Natural killer cell (primary cell): ENCODE measurements at regions not wholly inside any gene's neighbourhood (a gene's known extent, or its start where the extent isn't known, plus 50 kb on each side); places are given as distances from the start of the nearest gene placed in this dataset.

Experiments used
- ATAC-seq, 3 donors: fragments of 150-1000 bp in 2 of 3; fragments of 200-7000 bp in 1 of 3; cut with Tn5 transposase; 1 replicate in 1 of 3; 2 replicates in 2 of 3; pipeline ENCODE4 v1.10.0; 2021; ENCODE audit warnings: mild to moderate bottlenecking in 2 of 3, moderate library complexity in 2 of 3
- DNase-seq, 2 donors: peaks; one replicate each; pipeline versions ENCODE4 v3.0.0 to v3.0.0-alpha.2; 2013 to 2021; ENCODE audit warnings: mixed read lengths in 1 of 2
- H3K27ac ChIP-seq: one replicate; pipeline ENCODE4 v1.5.1; 2013; ENCODE audit warnings: mild to moderate bottlenecking, low read length
- H3K27me3 ChIP-seq: one replicate; pipeline ENCODE4 v1.6.1; 2013; ENCODE audit warnings: low read length; ENCODE audit not compliant: control insufficient read depth, insufficient read depth
- H3K36me3 ChIP-seq: one replicate; pipeline ENCODE4 v1.6.1; 2013; ENCODE audit warnings: low read length; ENCODE audit not compliant: control insufficient read depth, insufficient read depth
- H3K4me1 ChIP-seq: one replicate; pipeline ENCODE4 v1.6.1; 2013; ENCODE audit warnings: low read length; ENCODE audit not compliant: control insufficient read depth, insufficient read depth
- H3K4me3 ChIP-seq: one replicate; pipeline ENCODE4 v1.5.1; 2013; ENCODE audit warnings: low read length
- H3K9me3 ChIP-seq: one replicate; pipeline ENCODE4 v1.6.1; 2013; ENCODE audit warnings: low read length; ENCODE audit not compliant: control insufficient read depth, insufficient read depth
- H3K27ac Mint-ChIP-seq, 2 donors: one replicate each; pipeline ENCODE4 v1.8.0; 2022; ENCODE audit warnings: mild to moderate bottlenecking in 2 of 2, mixed read lengths in 2 of 2, moderate library complexity in 1 of 2
- H3K27me3 Mint-ChIP-seq, 2 donors: one replicate each; pipeline ENCODE4 v1.8.0; 2022; ENCODE audit warnings: low read depth in 2 of 2, mixed read lengths in 2 of 2
- H3K36me3 Mint-ChIP-seq: one replicate; pipeline ENCODE4 v1.8.0; 2022; ENCODE audit warnings: mixed read lengths
- H3K4me1 Mint-ChIP-seq, 2 donors: one replicate each; pipeline ENCODE4 v1.8.0; 2022; ENCODE audit warnings: mixed read lengths in 2 of 2
- H3K4me3 Mint-ChIP-seq: one replicate; pipeline ENCODE4 v1.8.0; 2022; ENCODE audit warnings: mild to moderate bottlenecking, moderate library complexity, mixed read lengths
- H3K9me3 Mint-ChIP-seq, 2 donors: one replicate each; pipeline ENCODE4 v1.8.0; 2022; ENCODE audit warnings: mixed read lengths in 2 of 2
- WGBS: methylation state at CpG from one replicate; pipeline ENCODE4 v1.1.7; 2013; ENCODE audit warnings: missing lambda C conversion rate; ENCODE audit not compliant: insufficient coverage; 5-methylcytosine and 5-hydroxymethylcytosine counted together
- intact Hi-C: fragments of 100-400 bp; cut with micrococcal nuclease; formaldehyde crosslinking; loops from one replicate; pipeline ENCODE4 v1.14.2; 2022
- TF ChIP-seq, protein P1 (sequence below): fragments of 200-600 bp; IDR thresholded peaks from one replicate; pipeline ENCODE4 v1.8.0; 2022; ENCODE audit warnings: antibody characterized with exemption

DNA sequence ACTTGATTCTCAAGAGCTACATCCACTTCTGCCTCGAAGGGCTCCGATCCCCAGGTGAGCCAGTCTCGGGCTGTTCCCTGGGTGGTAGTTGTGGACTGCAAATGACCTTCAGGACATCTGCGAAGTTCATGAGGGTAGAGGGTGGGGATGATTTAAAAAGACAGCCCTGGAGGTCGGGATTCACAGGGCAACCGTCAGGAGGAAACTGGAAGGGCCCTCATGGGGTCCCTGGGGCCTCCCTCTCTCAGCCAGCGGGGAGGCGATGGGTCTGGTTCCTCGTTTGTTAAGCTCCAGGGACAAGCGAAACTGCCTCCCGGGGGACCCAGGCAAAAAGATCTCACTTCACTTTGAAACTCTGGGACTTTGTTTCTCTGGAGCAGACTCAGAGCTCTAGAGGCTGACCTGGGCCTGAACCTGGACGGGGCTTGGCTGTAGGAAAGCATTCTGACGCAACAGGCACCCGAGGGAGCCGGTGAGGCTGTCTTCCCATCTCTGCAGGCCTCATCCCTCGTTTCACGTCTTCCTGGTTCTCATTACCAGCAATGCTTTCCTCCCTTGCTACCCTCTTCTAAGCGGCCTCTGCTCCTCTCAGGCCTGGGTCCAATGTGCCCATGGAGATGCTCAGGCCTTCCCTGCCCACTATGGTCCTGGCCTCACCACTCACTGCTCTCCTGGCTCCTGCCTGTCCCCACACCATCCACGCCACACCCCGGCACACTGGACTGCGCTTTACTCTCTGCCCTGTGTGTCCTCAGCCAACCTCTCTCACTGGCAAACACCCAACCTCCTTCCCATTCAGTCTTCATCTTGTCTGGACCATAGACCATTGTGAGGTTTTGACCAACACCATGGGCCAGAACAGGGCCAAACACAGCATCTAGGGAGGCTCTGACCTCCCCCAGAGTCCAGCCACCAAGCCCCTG lies 214.2 kb upstream of the TNRC6C start:
- H3K36me3 Mint-ChIP-seq: no peaks in the 10 kb centered on the region
- no peak overlapping the region for H3K27ac Mint-ChIP-seq
- TF ChIP-seq, protein P1, sequence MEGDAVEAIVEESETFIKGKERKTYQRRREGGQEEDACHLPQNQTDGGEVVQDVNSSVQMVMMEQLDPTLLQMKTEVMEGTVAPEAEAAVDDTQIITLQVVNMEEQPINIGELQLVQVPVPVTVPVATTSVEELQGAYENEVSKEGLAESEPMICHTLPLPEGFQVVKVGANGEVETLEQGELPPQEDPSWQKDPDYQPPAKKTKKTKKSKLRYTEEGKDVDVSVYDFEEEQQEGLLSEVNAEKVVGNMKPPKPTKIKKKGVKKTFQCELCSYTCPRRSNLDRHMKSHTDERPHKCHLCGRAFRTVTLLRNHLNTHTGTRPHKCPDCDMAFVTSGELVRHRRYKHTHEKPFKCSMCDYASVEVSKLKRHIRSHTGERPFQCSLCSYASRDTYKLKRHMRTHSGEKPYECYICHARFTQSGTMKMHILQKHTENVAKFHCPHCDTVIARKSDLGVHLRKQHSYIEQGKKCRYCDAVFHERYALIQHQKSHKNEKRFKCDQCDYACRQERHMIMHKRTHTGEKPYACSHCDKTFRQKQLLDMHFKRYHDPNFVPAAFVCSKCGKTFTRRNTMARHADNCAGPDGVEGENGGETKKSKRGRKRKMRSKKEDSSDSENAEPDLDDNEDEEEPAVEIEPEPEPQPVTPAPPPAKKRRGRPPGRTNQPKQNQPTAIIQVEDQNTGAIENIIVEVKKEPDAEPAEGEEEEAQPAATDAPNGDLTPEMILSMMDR: no peak
- ATAC-seq (no peak), DNase-seq (no peak)
- H3K9me3 Mint-ChIP-seq: no peaks in the 10 kb centered on the region
- peaks cover under 1 to 3% of the 10 kb centered on the region in 2 donors for H3K27me3 Mint-ChIP-seq
- Histone ChIP-seq H3K9me3 (no peaks in the 10 kb centered on the region), H3K4me1 (no peaks in the 10 kb centered on the region), H3K36me3 (no peaks in the 10 kb centered on the region), H3K27me3 (no peaks in the 10 kb centered on the region), H3K4me3 (no peak overlapping the region), H3K27ac (no peak overlapping the region)
- intact Hi-C loops: no loop called here
- 81% methylated on average over 21 of the region's 21 CpGs for WGBS
- H3K4me3 Mint-ChIP-seq: no peak overlapping the region
- H3K4me1 Mint-ChIP-seq: no peaks in the 10 kb centered on the region

DNA sequence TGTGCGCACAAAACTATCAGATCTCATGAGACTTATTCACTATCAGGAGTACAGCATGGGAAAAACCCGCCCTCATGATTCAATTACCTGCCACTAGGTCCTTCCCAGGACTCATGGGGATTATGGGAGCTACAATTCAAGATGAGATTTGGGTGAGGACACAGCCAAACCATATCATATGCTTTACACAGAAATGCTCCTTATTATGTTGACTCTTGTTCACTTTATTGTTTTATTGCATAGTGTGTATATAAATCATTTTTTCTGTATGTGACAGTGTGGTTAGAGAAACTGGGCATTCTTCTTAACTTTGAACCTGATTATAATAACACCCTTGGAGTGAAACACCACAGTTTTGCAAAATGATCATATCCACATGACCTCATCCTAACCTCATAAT lies 212.8 kb upstream of the TNRC6C start:
- Histone ChIP-seq H3K4me1 (no peaks in the 10 kb centered on the region), H3K9me3 (no peaks in the 10 kb centered on the region), H3K36me3 (no peaks in the 10 kb centered on the region), H3K4me3 (no peak overlapping the region), H3K27me3 (no peaks in the 10 kb centered on the region), H3K27ac (no peak overlapping the region)
- 100% methylated on average over 1 of the region's 2 CpGs for WGBS
- H3K4me3 Mint-ChIP-seq: no peak overlapping the region
- no peak overlapping the region for H3K27ac Mint-ChIP-seq
- H3K9me3 Mint-ChIP-seq: no peaks in the 10 kb centered on the region
- H3K4me1 Mint-ChIP-seq: no peaks in the 10 kb centered on the region
- peaks cover 0 to 3% of the 10 kb centered on the region in 2 donors for H3K27me3 Mint-ChIP-seq
- ATAC-seq (no peak), DNase-seq (no peak)
- TF ChIP-seq, protein P1: no peak
- no peaks in the 10 kb centered on the region for H3K36me3 Mint-ChIP-seq
- intact Hi-C loops: no loop called here

DNA sequence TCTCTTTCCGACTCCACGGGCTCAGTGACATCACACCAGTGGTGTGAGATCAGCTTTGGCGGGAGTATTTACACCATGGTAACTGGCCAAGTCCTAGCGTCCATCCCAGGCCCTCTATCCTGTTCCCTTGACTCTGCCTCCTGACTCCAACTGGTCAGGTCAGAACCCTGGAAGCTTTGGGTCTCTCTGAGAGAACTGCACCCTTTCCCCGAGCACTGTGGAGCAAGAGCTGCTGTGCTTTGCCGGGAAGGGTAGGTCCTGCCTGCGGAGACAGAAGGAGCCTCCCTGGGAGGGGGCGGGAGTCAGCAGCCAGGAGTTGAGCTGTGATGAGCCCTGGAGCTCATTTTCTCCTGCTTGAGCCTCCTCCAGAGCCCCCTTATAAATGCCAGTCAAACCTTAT lies 212.1 kb upstream of the TNRC6C start:
- H3K4me1 Mint-ChIP-seq: no peaks in the 10 kb centered on the region
- intact Hi-C loops: no loop called here
- H3K4me3 Mint-ChIP-seq: no peak overlapping the region

More for the DNA sequence above, 212.1 kb upstream of the TNRC6C start:
- no peaks in the 10 kb centered on the region for H3K36me3 ChIP-seq
- H3K27ac Mint-ChIP-seq: no peak overlapping the region
- no peaks in the 10 kb centered on the region for H3K9me3 Mint-ChIP-seq
- H3K9me3 ChIP-seq: no peaks in the 10 kb centered on the region
- no peak overlapping the region for H3K4me3 ChIP-seq
- H3K36me3 Mint-ChIP-seq: no peaks in the 10 kb centered on the region
- DNase-seq (no peak), ATAC-seq (no peak)
- no peaks in the 10 kb centered on the region for H3K27me3 ChIP-seq
- TF ChIP-seq, protein P1: no peak
- WGBS: 93% methylated on average over 8 of the region's 8 CpGs
- H3K27ac ChIP-seq: no peak overlapping the region
- no peaks in the 10 kb centered on the region for H3K4me1 ChIP-seq
- H3K27me3 Mint-ChIP-seq: peaks cover 0 to 3% of the 10 kb centered on the region in 2 donors
